ENCODE measurements at regions not wholly inside any gene's neighbourhood (a gene's known extent, or its start where the extent isn't known, plus 50 kb on each side); places are given as distances from the start of the nearest gene placed in this dataset.

DNA sequence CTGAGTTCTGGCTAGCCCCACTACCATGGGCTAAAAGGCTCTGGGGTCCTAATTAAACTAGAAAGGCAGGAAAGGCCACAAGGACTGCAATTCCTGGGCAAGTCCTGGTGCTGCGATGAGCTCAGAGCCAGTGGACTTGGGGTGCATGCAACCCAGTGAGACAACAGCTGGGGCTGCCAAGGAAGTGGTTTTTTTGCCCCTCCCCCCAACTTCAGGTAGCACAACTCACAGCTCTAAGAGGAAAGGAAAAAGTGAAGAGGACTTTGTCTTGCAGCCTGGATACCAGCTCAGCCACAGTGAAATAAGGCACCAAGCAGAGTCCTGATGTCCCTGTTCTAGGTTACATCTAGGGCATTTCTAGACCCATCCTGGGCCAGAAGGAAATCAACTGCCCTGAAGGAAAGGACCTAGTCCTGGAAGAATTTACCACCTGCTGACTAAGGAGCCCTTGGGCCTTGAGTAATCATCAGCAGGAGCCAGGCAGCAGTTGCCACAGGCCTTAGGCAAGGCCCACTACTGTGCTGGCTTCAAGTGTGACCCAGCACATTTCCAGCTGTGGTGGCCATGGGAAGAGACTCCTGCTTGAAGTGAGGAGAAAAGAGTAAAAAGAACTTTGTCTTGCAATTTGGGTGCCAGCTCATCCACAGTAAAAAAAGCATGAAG is 358.4 kb downstream of the BTBD3 start:
- no peak for DNase-seq (ENCODE audit: low read depth, low spot score)

DNA sequence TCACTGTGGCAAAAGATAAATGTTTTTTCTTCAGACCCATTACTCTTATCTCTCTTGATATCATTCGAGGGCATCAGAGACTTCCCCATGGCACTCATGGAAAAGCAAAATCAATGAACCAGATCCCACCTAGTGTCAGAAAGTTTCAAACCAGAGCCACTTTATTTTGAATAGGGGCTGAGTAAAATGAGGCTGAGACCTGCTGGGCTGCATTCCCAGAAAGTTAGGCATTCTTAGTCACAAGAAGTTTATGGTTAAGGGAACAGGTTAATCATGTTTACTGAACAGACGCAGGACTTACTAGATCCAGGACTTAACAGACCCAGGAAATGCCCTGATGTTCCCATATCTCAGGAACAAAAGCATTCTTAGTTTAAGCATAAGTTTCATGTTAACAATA is 369.9 kb downstream of the BTBD3 start:
- no peak for DNase-seq (ENCODE audit: low read depth, low spot score)

DNA sequence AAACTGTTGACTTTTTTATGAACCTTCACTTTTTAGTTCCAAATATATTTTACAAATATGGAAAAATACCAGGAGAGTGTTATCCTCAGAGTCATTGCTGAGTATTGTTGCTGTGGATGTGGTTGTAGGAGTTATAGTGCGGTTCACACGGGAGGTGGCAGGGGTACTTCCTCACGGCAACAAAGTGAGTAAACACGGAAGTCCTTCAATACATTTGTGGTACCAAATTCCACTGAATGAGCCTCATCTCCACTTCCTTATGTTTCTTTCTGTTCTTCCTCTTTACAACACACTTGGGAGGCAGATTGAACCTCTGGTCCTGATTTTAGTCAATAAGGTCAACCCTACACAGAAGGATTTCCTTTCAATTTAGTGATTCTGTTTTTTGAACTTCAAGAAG is 371.8 kb downstream of the BTBD3 start:
- no peak for DNase-seq (ENCODE audit: low read depth, low spot score)

DNA sequence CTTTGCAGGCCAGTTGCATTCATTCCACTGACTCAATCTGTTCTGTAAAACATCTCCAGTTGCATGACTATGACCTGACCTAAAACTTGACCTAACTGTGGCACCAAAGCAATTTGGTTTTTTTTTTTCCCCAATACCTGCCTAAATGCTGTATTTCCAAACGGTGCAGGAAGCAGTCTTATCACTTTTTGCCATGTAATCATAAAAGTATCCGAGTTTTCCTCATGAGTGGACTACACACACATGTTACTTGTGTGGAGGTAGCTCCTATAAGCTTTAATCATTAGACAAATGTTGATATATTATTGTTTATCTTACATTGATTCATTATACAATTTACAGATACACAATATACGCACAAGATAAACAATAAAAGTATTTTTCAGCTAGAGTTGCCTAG is 373.7 kb downstream of the BTBD3 start:
- DNase-seq (ENCODE audit: low read depth, low spot score): no peak

DNA sequence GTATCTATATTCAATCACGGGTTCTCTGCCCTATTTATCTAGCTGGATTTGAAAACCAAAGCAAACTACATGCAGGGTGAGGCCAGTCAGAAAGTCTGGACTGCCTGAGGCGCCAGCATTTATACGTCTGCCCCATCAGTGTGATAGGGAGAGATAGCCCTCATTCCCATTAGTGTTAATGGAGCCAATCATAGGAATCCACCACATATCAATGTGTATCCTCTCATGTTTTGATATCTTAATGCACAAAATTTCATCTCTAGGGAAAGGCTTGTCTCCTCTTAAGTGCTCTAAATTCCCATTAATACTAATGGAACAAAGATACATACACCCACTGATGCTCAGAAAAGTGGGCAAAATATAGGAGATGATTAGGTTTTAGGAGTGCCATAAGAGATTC is 376.2 kb downstream of the BTBD3 start:
- DNase-seq (ENCODE audit: low read depth, low spot score): no peak

DNA sequence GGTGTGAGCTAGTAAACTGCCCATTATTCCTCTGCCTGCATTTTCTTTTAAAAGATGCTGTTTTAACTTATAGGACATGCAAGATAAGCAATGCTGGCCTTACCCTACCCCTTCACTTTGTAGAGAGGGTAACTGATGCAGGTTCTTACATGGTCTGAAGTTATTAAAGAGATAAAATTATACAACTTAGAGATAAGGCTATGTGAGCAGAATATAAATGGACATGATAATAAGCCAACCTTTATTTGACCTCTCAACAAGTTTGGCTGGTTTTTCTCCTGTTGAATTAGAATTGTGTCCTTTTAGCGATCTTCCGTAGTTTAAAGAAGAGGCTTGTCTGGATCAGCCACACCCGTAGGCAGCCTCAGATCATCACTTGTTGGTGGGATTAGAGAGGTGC is 377.0 kb downstream of the BTBD3 start:
- no peak for DNase-seq (ENCODE audit: low read depth, low spot score)

DNA sequence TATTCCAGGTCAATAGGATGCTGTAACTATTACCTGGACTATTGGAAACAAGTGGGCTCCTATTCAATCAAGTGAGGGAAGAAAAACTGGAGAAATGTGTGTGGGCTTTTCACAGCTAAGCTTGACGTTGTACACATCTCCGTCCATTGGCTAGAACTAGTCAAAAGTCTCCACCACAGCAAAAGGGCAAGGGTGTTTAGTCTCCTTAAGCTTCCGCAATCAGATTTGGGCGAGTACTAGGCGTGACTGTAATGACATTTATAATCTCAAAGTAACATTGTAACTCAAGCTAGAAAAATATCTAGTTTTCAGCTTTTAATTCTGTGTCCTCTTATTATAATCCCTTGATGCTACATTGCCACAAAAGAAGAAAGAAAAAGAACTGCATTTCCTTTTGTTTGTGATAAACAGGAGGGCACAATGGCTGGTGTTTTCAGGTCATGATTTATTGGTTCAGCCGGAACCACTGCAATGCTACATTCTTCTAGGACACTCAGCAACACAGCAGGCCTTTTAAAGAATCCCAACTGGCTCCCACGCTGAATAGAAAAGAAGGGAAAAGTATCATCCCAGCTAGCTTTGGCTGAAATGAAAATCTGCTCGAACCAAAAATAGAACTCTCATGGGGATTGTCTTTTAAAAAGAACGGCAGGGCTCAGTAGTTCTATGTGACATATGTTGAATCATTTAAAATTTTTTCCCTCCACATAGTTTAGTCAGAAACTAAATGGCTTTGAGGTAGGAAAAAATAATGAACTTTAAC is 387.7 kb downstream of the BTBD3 start:
- DNase-seq (ENCODE audit: low read depth, low spot score): no peak

DNA sequence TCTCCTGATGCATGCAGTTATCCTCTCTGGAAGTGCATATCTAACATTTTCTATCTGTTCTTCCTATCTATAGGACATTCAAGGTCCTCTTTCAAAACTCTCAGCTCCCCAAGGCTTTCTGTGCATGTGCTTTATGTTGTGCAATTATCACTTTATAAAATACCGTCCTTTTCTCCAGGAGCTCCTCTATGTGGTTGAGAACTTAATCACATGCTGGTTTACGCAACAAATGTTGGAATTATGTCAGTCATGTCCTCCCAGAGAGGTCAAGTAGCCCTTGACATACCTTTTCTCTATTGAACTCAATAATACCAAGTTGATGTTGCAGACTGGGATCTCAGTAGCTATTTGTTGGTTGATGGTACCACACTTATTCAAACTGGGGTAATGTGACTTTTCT is 388.4 kb downstream of the BTBD3 start:
- DNase-seq (ENCODE audit: low read depth, low spot score): no peak

DNA sequence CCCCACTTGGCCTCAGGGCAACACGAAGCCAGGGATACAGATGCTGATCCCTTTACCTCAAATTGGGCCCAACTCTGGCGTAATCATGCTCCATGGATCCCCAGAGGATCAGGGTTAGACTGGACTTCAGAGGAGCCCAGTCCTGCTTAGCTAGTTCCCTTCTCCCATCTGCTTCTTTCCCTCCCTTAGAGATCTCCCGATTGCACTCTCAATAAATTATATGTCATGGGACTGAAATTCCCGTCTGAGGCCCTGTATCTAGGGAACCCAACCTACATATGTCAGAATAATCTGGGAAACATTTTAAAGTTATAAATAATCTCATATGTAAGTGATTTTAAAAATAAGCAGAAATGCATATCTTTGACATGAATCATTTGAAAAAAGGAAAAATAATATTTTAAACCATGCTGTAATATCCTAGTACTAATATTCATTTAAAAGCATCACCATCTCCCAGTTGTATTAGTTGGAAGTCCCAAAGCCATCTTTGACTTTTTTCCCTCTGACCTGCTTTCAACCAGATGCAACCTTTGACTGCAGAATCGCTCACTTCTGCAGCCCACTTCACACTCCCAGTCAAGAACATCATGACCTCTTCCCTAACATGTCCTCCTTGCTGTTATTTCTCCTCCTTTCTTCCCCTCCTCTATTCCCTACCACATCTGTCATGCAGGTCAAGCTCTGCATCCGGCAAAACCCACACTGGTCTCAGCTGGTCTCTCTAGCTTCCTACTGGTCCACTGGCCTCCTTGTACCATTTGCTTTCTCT is 393.6 kb downstream of the BTBD3 start:
- DNase-seq (ENCODE audit: low read depth, low spot score): no peak

DNA sequence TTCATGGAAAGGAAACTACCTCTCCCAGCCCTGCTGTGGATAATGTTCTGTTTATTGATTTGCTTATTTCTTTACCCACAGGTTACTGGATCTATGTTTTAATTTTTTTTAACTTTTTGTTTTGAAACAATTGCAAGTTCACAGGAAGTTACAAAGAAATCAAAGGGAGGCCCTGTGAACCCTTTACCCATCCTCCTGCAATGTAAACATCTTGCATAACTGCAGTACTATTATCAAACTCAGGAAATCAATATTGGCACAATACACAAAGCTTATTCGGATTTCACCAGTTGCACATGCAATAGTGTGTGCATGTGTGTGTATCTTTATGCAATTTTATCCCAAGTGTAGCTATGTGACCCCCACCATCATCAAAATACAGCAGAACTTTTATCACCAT is 398.0 kb downstream of the BTBD3 start:
- DNase-seq (ENCODE audit: low read depth, low spot score): no peak

DNA sequence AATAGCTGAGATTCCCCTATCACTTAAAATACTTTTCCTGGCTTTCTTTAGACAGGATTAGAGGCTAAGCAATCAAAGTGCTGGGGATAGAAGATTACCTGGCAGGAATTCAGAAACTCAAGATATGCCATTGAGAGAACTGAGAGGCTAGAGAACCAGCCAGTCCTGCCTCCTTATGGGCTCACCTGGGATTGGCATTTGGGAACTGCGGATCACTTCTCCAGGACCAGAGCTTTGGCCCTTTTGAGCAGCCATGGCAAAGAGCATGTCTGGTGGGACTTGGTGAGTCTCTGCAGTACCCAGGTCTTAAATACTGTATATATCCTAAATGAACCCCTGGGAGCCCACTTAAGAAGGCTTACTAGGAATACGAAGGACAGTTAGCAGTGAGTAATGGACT is 399.1 kb downstream of the BTBD3 start:
- DNase-seq (ENCODE audit: low read depth, low spot score): no peak

DNA sequence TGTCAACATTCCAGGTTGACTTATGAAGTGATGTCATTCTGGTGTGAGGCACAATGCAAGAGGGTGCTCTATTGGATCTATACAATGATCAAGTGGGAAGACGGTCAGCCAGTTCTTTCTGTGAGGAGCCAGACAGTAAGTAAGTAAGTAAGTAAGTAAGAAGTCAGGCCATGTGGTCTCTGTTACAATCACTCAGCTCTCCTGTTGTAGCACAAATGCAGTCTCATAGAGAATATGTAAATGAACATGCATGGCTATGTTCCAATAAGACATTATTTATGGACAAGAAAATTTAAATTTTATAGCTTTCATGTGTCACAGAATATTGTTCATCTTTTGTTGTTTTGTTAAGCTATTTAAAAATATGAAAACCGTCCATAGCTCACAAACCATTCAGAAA is 399.7 kb downstream of the BTBD3 start:
- no peak for DNase-seq (ENCODE audit: low read depth, low spot score)

DNA sequence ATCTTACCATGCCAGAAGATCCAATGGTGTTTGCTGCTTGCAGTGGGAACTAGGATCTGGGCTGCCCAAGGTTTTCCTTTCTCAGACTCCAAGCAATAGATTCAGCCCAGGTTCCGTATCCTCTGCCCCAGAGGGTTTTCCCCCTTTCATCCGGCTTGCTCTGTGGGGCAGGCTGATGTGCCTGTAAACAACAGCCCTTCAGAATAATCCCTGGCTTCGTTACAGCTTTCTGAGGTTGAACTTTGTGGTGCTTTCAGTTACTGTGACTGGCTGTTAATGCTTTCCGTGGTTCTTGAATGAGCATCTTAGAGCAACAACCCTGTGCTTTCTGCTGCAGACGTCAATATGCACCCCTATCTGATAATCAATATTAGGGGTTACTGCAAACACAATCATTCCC is 400.4 kb downstream of the BTBD3 start:
- DNase-seq (ENCODE audit: low read depth, low spot score): no peak

DNA sequence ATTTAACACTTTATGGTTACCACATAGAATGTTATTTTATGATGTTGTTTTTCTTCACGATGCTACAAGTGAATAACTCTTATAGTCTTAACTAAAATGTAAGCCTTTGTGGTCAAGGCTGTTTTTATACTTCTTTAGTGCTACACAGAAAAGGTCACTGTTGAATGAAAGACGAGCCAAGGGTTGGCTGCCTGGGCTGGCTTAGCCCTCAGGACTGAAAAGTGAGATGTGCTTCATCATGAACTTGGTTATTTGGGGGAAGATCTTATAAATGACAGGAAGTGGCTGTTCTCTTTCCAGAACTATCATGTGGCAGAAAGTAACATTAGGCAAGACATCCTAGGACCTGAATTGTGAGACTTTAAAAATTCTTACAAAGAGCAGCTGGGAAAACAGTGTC is 404.0 kb downstream of the BTBD3 start:
- no peak for DNase-seq (ENCODE audit: low read depth, low spot score)

DNA sequence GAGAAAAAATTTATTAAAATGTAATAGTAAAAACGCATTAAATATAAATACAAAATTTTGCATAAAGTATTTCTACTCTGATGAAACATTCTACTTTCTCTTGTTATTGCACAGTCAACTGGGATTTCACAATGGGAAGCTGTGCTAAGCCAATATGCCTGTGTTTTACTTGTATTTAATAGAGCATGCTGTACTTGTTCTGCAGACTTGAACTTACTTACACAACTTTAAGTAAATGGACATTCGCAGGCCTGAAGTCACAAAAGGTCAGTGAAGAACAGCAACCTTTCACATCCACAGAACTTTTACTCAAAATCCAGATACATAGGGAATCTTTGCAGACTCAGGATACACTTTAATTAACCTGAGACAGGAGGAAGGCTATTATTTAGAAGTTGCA is 409.5 kb downstream of the BTBD3 start:
- no peak for DNase-seq (ENCODE audit: low read depth, low spot score)

DNA sequence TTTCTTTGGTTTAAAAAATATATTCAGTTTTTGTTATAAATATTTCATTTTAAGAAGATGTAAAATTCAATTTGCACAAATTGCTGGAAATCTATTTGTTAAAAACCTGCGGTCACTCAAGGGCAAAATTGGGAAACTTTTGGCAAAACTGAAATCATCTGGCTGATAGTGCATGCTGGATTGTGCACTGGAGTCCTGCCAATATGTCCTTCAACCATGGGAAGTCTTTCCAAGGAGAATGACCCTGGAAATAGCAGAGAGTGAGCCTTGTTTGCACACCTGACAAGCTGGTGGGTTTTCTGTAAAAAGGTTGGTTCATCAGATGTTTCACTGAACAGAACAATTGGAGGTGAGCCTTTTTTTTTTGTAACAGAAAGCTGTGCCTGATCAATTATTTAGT is 413.5 kb downstream of the BTBD3 start:
- DNase-seq (ENCODE audit: low read depth, low spot score): no peak

DNA sequence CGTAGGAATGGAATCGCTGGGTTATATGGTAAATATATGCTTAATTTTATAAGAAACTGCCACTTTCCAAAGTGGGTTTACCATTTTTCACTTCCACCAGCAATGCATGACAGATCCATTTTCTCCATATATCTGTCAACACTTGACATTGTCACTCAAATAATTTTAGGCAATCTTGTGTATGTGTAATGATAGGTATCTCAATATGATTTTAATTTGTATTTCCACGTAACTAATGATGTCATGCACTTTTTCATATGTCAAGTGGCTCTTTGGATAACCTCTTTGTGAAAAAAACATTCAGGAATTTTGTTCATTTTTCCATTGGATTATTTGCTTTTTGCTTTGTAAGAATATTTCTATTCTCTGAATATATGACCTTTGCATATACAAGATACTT is 419.9 kb downstream of the BTBD3 start:
- DNase-seq (ENCODE audit: low read depth, low spot score): no peak

DNA sequence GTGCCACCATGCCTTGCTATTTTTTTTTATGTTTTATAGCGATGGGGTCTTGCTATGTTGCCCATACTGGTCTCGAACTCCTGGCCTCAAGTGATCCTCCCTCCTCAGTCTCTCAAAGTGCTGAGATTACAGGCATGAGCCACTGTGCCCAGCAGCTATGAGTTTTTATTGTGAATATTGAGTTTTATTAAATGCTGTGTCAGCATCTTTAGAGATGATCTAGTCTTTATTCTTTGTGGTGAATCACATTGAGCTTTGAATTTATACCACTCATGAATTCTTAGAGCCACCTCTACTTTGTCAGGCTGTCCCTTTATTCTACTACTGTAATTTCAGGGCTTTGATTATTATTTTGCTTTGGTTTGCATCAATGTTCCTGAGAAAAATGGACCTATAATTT is 428.3 kb downstream of the BTBD3 start:
- no peak for DNase-seq (ENCODE audit: low read depth, low spot score)

DNA sequence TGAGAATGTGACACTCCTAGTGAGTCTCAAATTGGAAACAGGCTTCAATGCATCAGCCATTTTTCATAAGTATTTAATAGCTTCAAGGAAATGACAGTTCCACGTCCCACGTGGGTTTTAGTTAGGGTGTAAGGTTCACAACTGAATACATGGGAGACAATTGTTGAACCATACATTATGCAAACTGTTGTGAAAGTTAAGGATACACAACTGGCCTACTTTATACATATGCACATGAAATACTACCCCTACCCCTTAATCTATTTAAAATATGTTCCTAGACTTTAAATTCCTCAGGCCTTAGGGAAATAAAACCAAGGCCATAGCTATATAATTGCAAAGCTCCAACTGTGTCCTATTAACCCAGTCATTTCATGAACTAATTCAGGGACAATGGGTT is 436.1 kb downstream of the BTBD3 start:
- DNase-seq (ENCODE audit: low read depth, low spot score): no peak

DNA sequence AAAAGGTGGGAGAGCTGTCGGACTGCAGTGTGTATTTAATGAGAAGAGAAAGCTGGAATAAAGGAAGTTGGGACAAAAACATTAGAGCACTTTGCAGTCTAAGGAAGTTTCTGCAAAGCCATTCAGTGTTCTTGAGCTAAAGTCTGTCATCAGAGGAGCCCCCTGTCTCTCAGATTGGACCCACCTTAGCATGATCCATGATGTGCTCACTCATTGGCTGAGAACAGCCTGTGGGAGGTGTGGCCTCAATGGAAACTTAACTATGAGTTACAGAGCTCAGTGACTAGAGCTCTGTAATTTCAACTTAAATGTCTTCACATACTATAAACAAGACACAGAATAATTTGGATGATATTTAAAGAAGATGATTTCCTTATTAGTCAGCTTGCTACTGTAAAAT is 437.0 kb downstream of the BTBD3 start:
- DNase-seq (ENCODE audit: low read depth, low spot score): no peak

DNA sequence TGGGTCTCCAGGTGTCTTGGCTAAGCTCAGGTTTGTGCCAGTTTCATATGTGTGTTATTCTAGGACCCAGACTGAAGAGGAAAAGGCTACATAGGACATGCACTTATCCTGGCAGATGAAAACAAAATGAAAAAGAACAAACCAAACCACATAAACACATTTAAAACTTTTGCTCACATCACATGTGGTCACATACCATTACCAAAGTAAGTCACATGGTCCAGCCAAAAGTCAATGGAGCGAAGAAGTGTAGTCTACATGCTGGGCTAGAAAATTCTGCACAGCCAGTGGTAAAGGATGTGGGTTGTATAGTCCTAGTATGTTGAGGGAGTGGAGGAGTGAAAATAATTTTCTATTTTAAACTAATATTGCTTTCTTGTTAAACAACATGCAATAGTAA is 437.5 kb downstream of the BTBD3 start:
- no peak for DNase-seq (ENCODE audit: low read depth, low spot score)

DNA sequence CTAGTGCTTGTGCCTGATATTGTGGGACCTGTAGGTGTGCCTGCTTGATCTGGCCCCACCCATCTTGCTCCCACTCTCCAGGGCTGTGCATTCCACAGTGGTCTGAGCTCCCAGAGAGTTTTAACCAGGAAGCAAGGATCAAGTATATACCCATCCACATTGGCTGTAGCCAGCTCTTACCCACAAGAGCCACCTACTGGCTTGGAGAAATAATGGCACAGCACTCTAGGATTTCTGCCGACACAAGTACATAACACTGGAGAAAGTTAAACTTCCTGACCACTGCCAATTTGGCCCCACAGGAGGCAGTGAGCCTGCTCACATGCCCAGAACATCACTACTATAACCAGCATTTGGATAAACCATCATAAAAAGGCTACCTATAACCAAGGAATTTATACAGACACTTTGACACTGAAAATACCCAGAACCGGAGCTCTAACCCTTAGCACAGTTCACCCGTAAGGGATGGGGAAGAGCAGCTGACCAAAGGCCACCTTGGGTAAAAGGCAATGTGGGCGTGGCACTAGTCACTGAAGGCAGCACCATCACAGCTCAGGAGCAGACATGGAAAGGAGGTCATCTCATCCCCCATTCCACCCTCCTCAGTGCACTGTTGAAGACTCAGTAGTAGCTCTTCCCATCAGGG is 440.4 kb downstream of the BTBD3 start:
- no peak for DNase-seq (ENCODE audit: low read depth, low spot score)
